ENCODE measurements at regions not wholly inside any gene's neighbourhood (a gene's known extent, or its start where the extent isn't known, plus 50 kb on each side); places are given as distances from the start of the nearest gene placed in this dataset.

GRCh38 chr5:4544049-4544670, 596.0 kb upstream of the ADAMTS16 start:
- H3K27ac ChIP-seq (ENCODE audit: low read length) = no peak overlapping the region
- no peaks in the 10 kb centered on the region for H3K9me2 ChIP-seq (replicated peaks; ENCODE audit: insufficient read depth, low read length)
- H3K9ac ChIP-seq (ENCODE audit: low read length) = no peak overlapping the region
- H3K9me3 ChIP-seq (replicated peaks; ENCODE audit: insufficient read depth, low read length) = no peaks in the 10 kb centered on the region
- H2AFZ ChIP-seq (ENCODE audit: low read length) = no peak overlapping the region
- no peak for TF ChIP-seq EZH2 (optimal IDR thresholded peaks at IDR 0.05; ENCODE audit: low read depth, low read length)
- no peak for TF ChIP-seq CTCF (IDR thresholded peaks at IDR 0.05; ENCODE audit: low read length)
- no peak for TF ChIP-seq EZH2phosphoT487 (IDR thresholded peaks at IDR 0.05; ENCODE audit: low read length)
- no peak overlapping the region for H3K4me2 ChIP-seq (ENCODE audit: low read depth, low read length)
- no peaks in the 10 kb centered on the region for H4K20me1 ChIP-seq (ENCODE audit: insufficient read depth, low read length)
- H3K4me1 ChIP-seq (ENCODE audit: low read length) = no peaks in the 10 kb centered on the region
- H3K36me3 ChIP-seq (replicated peaks; ENCODE audit: insufficient read depth, low read length) = no peaks in the 10 kb centered on the region; the same call in 1 of the 2 replicates
- DNase-seq = no peak
- H3F3A ChIP-seq (ENCODE audit: insufficient read depth, low read length) = no peaks in the 10 kb centered on the region
- no peak overlapping the region for H3K4me3 ChIP-seq (ENCODE audit: low read length)
- H3K27me3 ChIP-seq (replicated peaks; ENCODE audit: insufficient read depth, low read length) = no peaks in the 10 kb centered on the region
- no peaks in the 10 kb centered on the region for H3K79me2 ChIP-seq (ENCODE audit: low read length)

- H3F3A ChIP-seq (ENCODE audit: insufficient read depth, low read length) = no peaks in the 10 kb centered on the region
- H3K36me3 ChIP-seq (replicated peaks; ENCODE audit: insufficient read depth, low read length) = no peaks in the 10 kb centered on the region; the same call in 1 of the 2 replicates
- no peaks in the 10 kb centered on the region for H3K79me2 ChIP-seq (ENCODE audit: low read length)
- H3K9me2 ChIP-seq (replicated peaks; ENCODE audit: insufficient read depth, low read length) = no peaks in the 10 kb centered on the region
- TF ChIP-seq CTCF (IDR thresholded peaks at IDR 0.05; ENCODE audit: low read length) (no peak), EZH2 (optimal IDR thresholded peaks at IDR 0.05; ENCODE audit: low read depth, low read length) (no peak), EZH2phosphoT487 (IDR thresholded peaks at IDR 0.05; ENCODE audit: low read length) (no peak)
- no peak overlapping the region for H3K4me3 ChIP-seq (ENCODE audit: low read length)
- no peaks in the 10 kb centered on the region for H3K27me3 ChIP-seq (replicated peaks; ENCODE audit: insufficient read depth, low read length)
- H2AFZ ChIP-seq (ENCODE audit: low read length) = no peak overlapping the region
- H3K9me3 ChIP-seq (replicated peaks; ENCODE audit: insufficient read depth, low read length) = no peaks in the 10 kb centered on the region
- no peaks in the 10 kb centered on the region for H3K4me1 ChIP-seq (ENCODE audit: low read length)
- H4K20me1 ChIP-seq (ENCODE audit: insufficient read depth, low read length) = no peaks in the 10 kb centered on the region
- DNase-seq = no peak
- H3K9ac ChIP-seq (ENCODE audit: low read length) = no peak overlapping the region
- no peak overlapping the region for H3K27ac ChIP-seq (ENCODE audit: low read length)
- H3K4me2 ChIP-seq (ENCODE audit: low read depth, low read length) = no peak overlapping the region
Observed at GRCh38 chr5:4547547-4547946, 592.6 kb upstream of the ADAMTS16 start.

GRCh38 chr5:4548341-4548740, 591.8 kb upstream of the ADAMTS16 start:
- TF ChIP-seq EZH2phosphoT487 (IDR thresholded peaks at IDR 0.05; ENCODE audit: low read length) (no peak), CTCF (IDR thresholded peaks at IDR 0.05; ENCODE audit: low read length) (no peak), EZH2 (optimal IDR thresholded peaks at IDR 0.05; ENCODE audit: low read depth, low read length) (no peak)

More at GRCh38 chr5:4548341-4548740, 591.8 kb upstream of the ADAMTS16 start:
- no peak for DNase-seq
- Histone ChIP-seq H3K27ac (ENCODE audit: low read length) (no peak overlapping the region), H3K9ac (ENCODE audit: low read length) (no peak overlapping the region), H3K4me1 (ENCODE audit: low read length) (no peaks in the 10 kb centered on the region), H3K9me3 (replicated peaks; ENCODE audit: insufficient read depth, low read length) (no peaks in the 10 kb centered on the region), H3K4me3 (ENCODE audit: low read length) (no peak overlapping the region), H3F3A (ENCODE audit: insufficient read depth, low read length) (no peaks in the 10 kb centered on the region), H3K36me3 (replicated peaks; ENCODE audit: insufficient read depth, low read length) (no peaks in the 10 kb centered on the region; the same call in 1 of the 2 replicates), H3K9me2 (replicated peaks; ENCODE audit: insufficient read depth, low read length) (no peaks in the 10 kb centered on the region), H3K4me2 (ENCODE audit: low read depth, low read length) (no peak overlapping the region), H3K79me2 (ENCODE audit: low read length) (no peaks in the 10 kb centered on the region), H2AFZ (ENCODE audit: low read length) (no peak overlapping the region), H3K27me3 (replicated peaks; ENCODE audit: insufficient read depth, low read length) (no peaks in the 10 kb centered on the region), H4K20me1 (ENCODE audit: insufficient read depth, low read length) (no peaks in the 10 kb centered on the region)

All from MM.1S (cell line).